MM.1S (cell line): ENCODE measurements at regions not wholly inside any gene's neighbourhood (a gene's known extent, or its start where the extent isn't known, plus 50 kb on each side); places are given as distances from the start of the nearest gene placed in this dataset.

ENCODE experiments used
- CTCF ChIP-seq: fragments of 300-600 bp; sonication (generic); IDR thresholded peaks from 2 replicates; pipeline ENCODE4 v1.5.1; 2016; ENCODE audit warnings: antibody characterized with exemption, low read length, mixed read lengths
- EZH2phosphoT487 ChIP-seq: fragments of 300-600 bp; sonication (generic); IDR thresholded peaks from 2 replicates; pipeline ENCODE4 v1.6.1; 2018; ENCODE audit warnings: antibody characterized with exemption, low read length

DNA sequence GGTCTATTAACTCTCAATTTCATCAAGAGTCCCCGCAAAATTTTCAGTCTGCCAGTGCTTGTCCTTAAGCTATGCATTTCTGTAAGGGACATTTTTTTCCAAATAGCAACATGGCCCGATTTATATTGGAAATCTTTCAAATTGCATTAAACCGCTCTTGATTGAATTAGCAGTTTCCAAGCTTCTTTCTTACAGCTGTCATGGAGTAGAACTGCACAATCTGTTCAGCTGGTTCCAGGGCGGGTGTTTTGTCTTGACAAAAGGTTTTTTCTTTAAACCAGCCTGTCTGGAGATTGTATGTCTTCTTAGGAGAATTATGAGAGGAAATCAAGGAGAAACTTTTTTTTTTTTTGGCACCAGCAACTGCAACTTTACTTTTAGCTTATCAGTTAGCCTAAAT lies 185.8 kb downstream of the ALG10B start:
- TF ChIP-seq CTCF: no peak
- no peak for TF ChIP-seq EZH2phosphoT487
